WTC11 (cell line): ENCODE measurements at regions not wholly inside any gene's neighbourhood (a gene's known extent, or its start where the extent isn't known, plus 50 kb on each side); places are given as distances from the start of the nearest gene placed in this dataset.

Experiments
- CTCF ChIP-seq: fragments of 200-600 bp; IDR thresholded peaks from 2 replicates; pipeline ENCODE4 v1.8.0; 2022; ENCODE audit warnings: antibody characterized with exemption
- ETV6 ChIP-seq: sonication (generic); formaldehyde crosslinking; IDR thresholded peaks from 2 replicates; pipeline ENCODE4 v1.8.1; 2022; ENCODE audit warnings: mild to moderate bottlenecking, missing genetic modification reagents
- TF ChIP-seq, protein P1 (sequence below): sonication (generic); formaldehyde crosslinking; IDR thresholded peaks from 2 replicates; pipeline ENCODE4 v1.8.1; 2022; ENCODE audit warnings: low read depth, missing genetic modification reagents, borderline replicate concordance
- TF ChIP-seq, protein P2 (sequence below): sonication (generic); formaldehyde crosslinking; IDR thresholded peaks from 2 replicates; pipeline ENCODE4 v1.8.1; 2022; ENCODE audit warnings: mild to moderate bottlenecking, moderate library complexity, missing genetic modification reagents

DNA sequence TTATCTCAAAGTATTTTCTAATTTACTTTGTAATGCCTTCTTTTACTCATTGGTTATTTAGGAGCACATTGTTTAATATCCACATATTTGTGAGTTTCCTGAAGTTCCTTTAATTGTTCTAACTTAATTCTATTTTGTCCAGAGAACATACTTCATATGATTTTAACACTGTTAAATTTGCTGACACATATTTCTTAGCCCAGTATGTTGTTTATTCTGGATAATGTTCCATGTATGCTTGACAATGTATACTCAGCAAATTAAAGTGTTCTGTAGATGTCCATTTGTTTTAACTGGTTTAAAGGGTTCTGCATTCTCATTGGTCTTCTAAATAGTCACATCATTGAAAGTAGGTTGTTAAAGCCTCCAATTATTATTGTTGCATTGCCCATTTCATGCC is 643.7 kb upstream of the NR5A2 start:
- no peak for TF ChIP-seq CTCF
- TF ChIP-seq, protein P1, sequence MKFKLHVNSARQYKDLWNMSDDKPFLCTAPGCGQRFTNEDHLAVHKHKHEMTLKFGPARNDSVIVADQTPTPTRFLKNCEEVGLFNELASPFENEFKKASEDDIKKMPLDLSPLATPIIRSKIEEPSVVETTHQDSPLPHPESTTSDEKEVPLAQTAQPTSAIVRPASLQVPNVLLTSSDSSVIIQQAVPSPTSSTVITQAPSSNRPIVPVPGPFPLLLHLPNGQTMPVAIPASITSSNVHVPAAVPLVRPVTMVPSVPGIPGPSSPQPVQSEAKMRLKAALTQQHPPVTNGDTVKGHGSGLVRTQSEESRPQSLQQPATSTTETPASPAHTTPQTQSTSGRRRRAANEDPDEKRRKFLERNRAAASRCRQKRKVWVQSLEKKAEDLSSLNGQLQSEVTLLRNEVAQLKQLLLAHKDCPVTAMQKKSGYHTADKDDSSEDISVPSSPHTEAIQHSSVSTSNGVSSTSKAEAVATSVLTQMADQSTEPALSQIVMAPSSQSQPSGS (CRISPR knock-in tag), result no peak
- TF ChIP-seq ETV6 (CRISPR knock-in tag), result no peak
- TF ChIP-seq, protein P2, sequence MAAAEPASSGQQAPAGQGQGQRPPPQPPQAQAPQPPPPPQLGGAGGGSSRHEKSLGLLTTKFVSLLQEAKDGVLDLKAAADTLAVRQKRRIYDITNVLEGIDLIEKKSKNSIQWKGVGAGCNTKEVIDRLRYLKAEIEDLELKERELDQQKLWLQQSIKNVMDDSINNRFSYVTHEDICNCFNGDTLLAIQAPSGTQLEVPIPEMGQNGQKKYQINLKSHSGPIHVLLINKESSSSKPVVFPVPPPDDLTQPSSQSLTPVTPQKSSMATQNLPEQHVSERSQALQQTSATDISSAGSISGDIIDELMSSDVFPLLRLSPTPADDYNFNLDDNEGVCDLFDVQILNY (CRISPR knock-in tag), result no peak
